ENCODE measurements at regions not wholly inside any gene's neighbourhood (a gene's known extent, or its start where the extent isn't known, plus 50 kb on each side); places are given as distances from the start of the nearest gene placed in this dataset.

DNA sequence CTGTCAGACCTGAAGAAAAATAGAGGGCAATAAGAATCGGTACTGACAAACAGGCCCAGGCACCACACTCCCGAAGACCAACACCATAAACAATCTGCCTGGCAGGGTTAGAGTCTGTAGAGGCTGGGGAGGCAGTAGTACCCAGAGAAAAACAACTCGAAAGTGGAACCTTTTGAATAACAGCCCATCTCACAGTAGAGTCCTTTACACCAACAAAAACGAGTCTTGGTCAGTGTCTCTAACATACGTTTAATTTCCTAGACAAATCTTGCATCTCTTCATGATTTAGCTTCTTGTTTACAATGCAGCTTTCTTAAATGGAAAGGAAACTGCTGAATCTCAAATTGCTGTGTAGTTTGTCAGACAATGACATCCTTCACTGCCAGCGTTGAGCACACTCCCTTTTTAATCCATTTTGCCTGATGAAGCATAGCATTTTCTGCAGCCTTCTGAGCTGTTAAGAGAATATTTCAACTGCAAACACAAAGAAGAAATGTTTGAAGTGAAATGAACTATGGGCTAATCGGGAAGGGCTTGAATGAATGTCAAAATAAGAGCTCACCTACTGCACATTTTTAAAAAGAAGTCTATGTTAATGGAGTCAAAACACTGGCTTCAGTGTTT, 73.1 kb upstream of the DSG1 start:
- DNase-seq (ENCODE audit: extremely low spot score) = no peak
- ChIA-PET CTCF (interaction anchor here (0.5 to 1.6 kb wide), 6 partner anchors 11 to 478 kb away, joined by 3 to 7 read pairs (median 4); no protein-coding TSS in a partner anchor), POLR2A (interaction anchor here (2.7 kb wide), 1 partner anchor 203 kb away, joined by 12 read pairs; the partner anchor contains the start of gene DSC3)
- no peak for TF ChIP-seq SUZ12 (IDR thresholded peaks at IDR 0.05)
- TF ChIP-seq FOXA1 (IDR thresholded peaks at IDR 0.05) = no peak
- TF ChIP-seq FOXK2 (IDR thresholded peaks at IDR 0.05) = no peak
- no peak for TF ChIP-seq ELF4 (IDR thresholded peaks at IDR 0.05)
- TF ChIP-seq TARDBP (IDR thresholded peaks at IDR 0.05) = no peak
- TF ChIP-seq, protein P1, sequence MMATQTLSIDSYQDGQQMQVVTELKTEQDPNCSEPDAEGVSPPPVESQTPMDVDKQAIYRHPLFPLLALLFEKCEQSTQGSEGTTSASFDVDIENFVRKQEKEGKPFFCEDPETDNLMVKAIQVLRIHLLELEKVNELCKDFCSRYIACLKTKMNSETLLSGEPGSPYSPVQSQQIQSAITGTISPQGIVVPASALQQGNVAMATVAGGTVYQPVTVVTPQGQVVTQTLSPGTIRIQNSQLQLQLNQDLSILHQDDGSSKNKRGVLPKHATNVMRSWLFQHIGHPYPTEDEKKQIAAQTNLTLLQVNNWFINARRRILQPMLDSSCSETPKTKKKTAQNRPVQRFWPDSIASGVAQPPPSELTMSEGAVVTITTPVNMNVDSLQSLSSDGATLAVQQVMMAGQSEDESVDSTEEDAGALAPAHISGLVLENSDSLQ (IDR thresholded peaks at IDR 0.05) = no peak
- TF ChIP-seq FOXM1 (IDR thresholded peaks at IDR 0.05; ENCODE audit: borderline replicate concordance) = no peak
- TF ChIP-seq CTBP1 (IDR thresholded peaks at IDR 0.05; ENCODE audit: borderline replicate concordance) = no peak
- TF ChIP-seq ARNT (IDR thresholded peaks at IDR 0.05) = no peak
- no peak for TF ChIP-seq L3MBTL2 (conservative IDR thresholded peaks at IDR 0.05)
- no peak for TF ChIP-seq LEF1 (IDR thresholded peaks at IDR 0.05; ENCODE audit: borderline replicate concordance)
- TF ChIP-seq SP1 (IDR thresholded peaks at IDR 0.05) = no peak
- TF ChIP-seq ZNF384 (IDR thresholded peaks at IDR 0.05) = no peak
- no peak for TF ChIP-seq HDGF (IDR thresholded peaks at IDR 0.05; ENCODE audit: borderline replicate concordance)
- no peak for TF ChIP-seq NFRKB (IDR thresholded peaks at IDR 0.05)

DNA sequence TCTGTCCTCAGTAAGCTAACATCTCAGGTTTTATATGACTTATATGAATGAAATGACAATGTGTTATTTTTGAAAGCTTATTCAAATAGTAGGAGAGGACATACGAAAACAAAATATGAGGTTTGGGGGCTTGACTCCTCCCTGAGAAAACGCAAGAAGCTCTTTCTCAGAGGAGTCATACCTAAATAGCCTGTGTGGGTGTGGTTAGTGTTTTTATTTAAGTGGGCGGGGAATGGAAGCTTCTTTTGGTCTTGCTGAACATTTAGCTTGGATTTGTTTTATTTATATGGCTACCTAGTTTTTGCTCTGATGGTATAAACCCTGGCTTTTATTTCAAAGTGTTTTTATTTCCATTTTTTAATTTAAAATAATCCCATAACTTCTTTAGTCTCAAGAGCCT, 72.1 kb upstream of the DSG1 start:
- TF ChIP-seq SUZ12 (IDR thresholded peaks at IDR 0.05) = no peak
- no peak for TF ChIP-seq SP1 (IDR thresholded peaks at IDR 0.05)
- no peak for TF ChIP-seq FOXA1 (IDR thresholded peaks at IDR 0.05)
- TF ChIP-seq, protein P1 (IDR thresholded peaks at IDR 0.05) = no peak
- no peak for TF ChIP-seq FOXM1 (IDR thresholded peaks at IDR 0.05; ENCODE audit: borderline replicate concordance)
- TF ChIP-seq BHLHE40 (IDR thresholded peaks at IDR 0.05; ENCODE audit: borderline replicate concordance) = no peak
- TF ChIP-seq LEF1 (IDR thresholded peaks at IDR 0.05; ENCODE audit: borderline replicate concordance) = no peak
- no peak for TF ChIP-seq CTBP1 (IDR thresholded peaks at IDR 0.05; ENCODE audit: borderline replicate concordance)
- TF ChIP-seq ELF4 (IDR thresholded peaks at IDR 0.05) = no peak
- no peak for TF ChIP-seq FOXK2 (IDR thresholded peaks at IDR 0.05)
- TF ChIP-seq HDGF (IDR thresholded peaks at IDR 0.05; ENCODE audit: borderline replicate concordance) = no peak
- no peak for TF ChIP-seq NFRKB (IDR thresholded peaks at IDR 0.05)
- TF ChIP-seq ZNF384 (IDR thresholded peaks at IDR 0.05) = no peak
- no peak for TF ChIP-seq TARDBP (IDR thresholded peaks at IDR 0.05)
- TF ChIP-seq ARNT (IDR thresholded peaks at IDR 0.05) = no peak
- TF ChIP-seq L3MBTL2 (conservative IDR thresholded peaks at IDR 0.05) = no peak
- ChIA-PET POLR2A (interaction anchor here (0.6 kb wide), 1 partner anchor 72 kb away, joined by 3 read pairs; no protein-coding TSS in a partner anchor), CTCF (interaction anchor here (0.5 to 1.3 kb wide), 2 partner anchors 40 to 78 kb away, joined by 4 to 7 read pairs; no protein-coding TSS in a partner anchor)
- DNase-seq (ENCODE audit: extremely low spot score) = no peak

DNA sequence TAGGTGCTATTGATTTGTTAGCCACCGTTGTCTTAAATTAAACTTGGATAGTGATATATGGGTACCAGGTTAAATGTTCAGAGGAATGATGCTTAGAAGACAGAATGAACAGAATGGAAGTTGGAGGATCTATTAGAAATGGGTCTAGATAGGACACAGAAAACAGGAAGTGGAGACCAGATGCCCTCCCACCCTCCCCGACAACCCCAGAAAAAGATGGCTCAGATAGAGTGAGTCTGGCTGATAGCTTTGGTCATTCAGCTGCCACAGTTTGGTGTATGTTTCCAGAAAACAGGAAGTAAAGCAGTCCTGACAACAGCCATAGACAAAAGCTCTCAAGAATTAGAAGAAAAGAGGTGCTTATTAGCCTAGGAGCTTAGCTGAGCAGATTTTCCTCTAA, 71.5 kb upstream of the DSG1 start:
- no peak for DNase-seq (ENCODE audit: extremely low spot score)
- TF ChIP-seq, protein P1 (IDR thresholded peaks at IDR 0.05) = no peak
- no peak for TF ChIP-seq TARDBP (IDR thresholded peaks at IDR 0.05)
- no peak for TF ChIP-seq FOXA1 (IDR thresholded peaks at IDR 0.05)
- no peak for TF ChIP-seq NFRKB (IDR thresholded peaks at IDR 0.05)
- TF ChIP-seq FOXK2 (IDR thresholded peaks at IDR 0.05) = no peak
- TF ChIP-seq CTBP1 (IDR thresholded peaks at IDR 0.05; ENCODE audit: borderline replicate concordance) = no peak
- no peak for TF ChIP-seq SP1 (IDR thresholded peaks at IDR 0.05)
- no peak for TF ChIP-seq BHLHE40 (IDR thresholded peaks at IDR 0.05; ENCODE audit: borderline replicate concordance)
- no peak for TF ChIP-seq SUZ12 (IDR thresholded peaks at IDR 0.05)
- no peak for TF ChIP-seq ARNT (IDR thresholded peaks at IDR 0.05)
- POLR2A ChIA-PET = interaction anchor here (2.0 kb wide), 1 partner anchor 204 kb away, joined by 7 read pairs; the partner anchor contains the start of gene DSC3
- CTCF ChIA-PET = no interaction called here

- TF ChIP-seq BHLHE40 (IDR thresholded peaks at IDR 0.05; ENCODE audit: borderline replicate concordance) (no peak), FOXM1 (IDR thresholded peaks at IDR 0.05; ENCODE audit: borderline replicate concordance) (no peak), FOXA1 (IDR thresholded peaks at IDR 0.05) (no peak), ZNF384 (IDR thresholded peaks at IDR 0.05) (no peak), NFRKB (IDR thresholded peaks at IDR 0.05) (no peak), CTBP1 (IDR thresholded peaks at IDR 0.05; ENCODE audit: borderline replicate concordance) (no peak), SP1 (IDR thresholded peaks at IDR 0.05) (no peak), LEF1 (IDR thresholded peaks at IDR 0.05; ENCODE audit: borderline replicate concordance) (no peak), ELF4 (IDR thresholded peaks at IDR 0.05) (no peak), ARNT (IDR thresholded peaks at IDR 0.05) (no peak), L3MBTL2 (conservative IDR thresholded peaks at IDR 0.05) (no peak), SUZ12 (IDR thresholded peaks at IDR 0.05) (no peak), HDGF (IDR thresholded peaks at IDR 0.05; ENCODE audit: borderline replicate concordance) (no peak), TARDBP (IDR thresholded peaks at IDR 0.05) (no peak), FOXK2 (IDR thresholded peaks at IDR 0.05) (no peak)
- TF ChIP-seq, protein P1 (IDR thresholded peaks at IDR 0.05) = no peak
- ChIA-PET POLR2A (interaction anchor here (2.0 kb wide), 1 partner anchor 205 kb away, joined by 7 read pairs; the partner anchor contains the start of gene DSC3), CTCF (interaction anchor here (0.7 to 1.5 kb wide), 3 partner anchors 10 to 323 kb away, joined by 3 to 5 read pairs (median 3); no protein-coding TSS in a partner anchor)
- no peak for DNase-seq (ENCODE audit: extremely low spot score)
These were observed 70.3 kb upstream of the DSG1 start for GRCh38 chr18:31247574-31248199.
